ENCODE measurements at regions not wholly inside any gene's neighbourhood (a gene's known extent, or its start where the extent isn't known, plus 50 kb on each side); places are given as distances from the start of the nearest gene placed in this dataset.
"Not testable (repeated sequence)": the region's sequence is repeated elsewhere in the genome, so short reads cannot be mapped to it uniquely, and the experiment has no call there.

DNA sequence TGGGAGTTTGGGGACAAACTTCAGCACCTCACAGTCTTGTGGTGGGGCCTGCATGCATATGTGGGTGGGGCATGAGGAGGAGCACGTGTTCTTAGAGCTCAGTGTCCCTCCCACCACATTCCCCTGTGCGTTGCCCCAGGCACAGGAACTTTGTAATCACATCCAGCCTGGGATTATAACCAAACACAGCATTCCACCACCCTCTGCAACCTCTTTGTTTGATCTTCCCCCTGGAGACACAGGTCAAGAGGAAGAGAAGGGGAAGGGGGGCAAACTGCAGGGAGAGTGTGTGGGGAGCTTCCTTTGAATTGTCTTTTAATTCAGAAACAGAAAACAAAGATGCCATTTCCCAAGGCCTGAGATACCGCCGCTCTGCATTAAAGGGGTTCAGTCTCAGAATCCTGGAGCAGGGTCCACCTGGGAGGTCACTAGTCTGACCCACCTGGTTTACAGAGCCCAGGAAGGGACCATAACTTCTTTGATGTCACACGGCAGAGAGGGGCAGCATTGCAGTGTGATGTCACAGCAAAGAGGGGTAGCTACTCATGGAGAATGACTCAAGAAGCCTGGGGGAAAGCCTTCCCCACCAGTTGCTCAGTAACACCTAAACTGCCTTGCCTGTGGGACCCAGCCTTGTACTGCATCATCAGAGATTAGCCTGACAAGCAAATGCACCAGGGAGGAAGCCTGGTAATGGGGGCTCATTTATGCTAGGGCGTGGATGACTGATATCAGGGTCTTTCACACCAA is 106.3 kb upstream of the RNU6-1 start:
- no peak for DNase-seq (ENCODE audit: low spot score)

- DNase-seq (ENCODE audit: low spot score) = no peak
Measured at GRCh38 chr15:67946701-67947100, 106.9 kb upstream of the RNU6-1 start.

DNA sequence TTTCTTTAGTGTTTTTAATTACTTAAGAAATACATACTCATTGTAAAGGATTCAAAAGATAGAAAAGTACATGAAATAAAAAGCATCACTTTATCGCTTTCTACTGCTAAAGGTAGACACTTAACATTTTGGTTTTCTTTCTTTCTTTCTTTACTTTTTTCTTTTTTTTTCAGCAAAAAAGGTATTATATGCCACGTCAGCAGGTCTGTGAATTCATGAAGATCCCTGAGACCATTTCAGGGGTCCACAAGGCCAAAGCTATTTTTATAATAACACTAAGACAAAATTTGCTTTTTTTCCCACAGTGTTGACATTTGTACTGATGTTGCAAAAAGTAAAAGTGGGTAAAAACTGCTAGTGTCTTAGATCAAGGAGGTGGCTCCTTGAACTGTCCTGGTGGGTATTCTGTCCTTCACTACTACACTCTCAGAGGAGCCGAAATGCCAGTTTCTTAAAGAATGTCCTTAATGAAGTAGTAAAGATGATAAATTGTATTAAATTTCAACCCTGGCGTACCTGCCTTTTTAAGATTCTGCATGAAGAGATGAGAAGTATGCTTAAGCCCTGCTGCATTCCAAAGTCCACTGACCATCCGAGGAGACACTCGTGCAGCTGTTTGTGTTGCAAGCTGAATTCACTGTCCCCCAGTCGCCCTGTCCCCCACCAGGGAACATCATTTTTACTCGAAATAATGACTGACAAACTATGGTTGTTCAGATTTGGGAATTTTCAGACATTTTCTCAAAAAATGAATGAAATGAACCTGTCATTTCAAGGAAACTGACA is 106.7 kb upstream of the PIAS1 start:
- no peak for DNase-seq (ENCODE audit: low spot score)

- no peak for DNase-seq (ENCODE audit: low spot score)
Measured at GRCh38 chr15:67948215-67948614, 105.9 kb upstream of the PIAS1 start.

DNA sequence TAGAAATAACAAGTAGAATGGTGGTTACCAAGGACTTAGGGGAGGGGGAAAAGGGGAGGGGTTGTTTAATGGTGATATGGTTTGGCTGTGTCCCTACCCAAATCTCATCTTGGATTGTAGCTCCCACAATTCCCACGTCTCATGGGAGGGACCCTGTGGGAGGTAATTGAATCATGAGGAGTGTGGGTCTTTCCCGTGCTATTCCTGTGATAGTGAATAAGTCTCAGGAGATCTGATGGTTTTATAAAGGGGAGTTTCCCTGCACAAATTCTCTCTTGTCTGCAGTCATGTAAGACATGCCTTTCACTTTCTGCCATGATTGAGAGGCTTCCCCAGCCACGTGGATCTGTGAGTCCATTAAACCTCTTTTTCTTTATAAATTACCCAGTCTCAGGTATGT is 102.9 kb upstream of the PIAS1 start:
- DNase-seq (ENCODE audit: low spot score) = not testable (repeated sequence)

- DNase-seq (ENCODE audit: low spot score) = no peak
Measured at GRCh38 chr15:67953299-67953698, 100.8 kb upstream of the PIAS1 start.

- DNase-seq (ENCODE audit: low spot score) = no peak
Measured at GRCh38 chr15:67955252-67955651, 98.9 kb upstream of the PIAS1 start.

- DNase-seq (ENCODE audit: low spot score) = no peak
Measured at GRCh38 chr15:67957435-67958132, 96.5 kb upstream of the PIAS1 start.

- no peak for DNase-seq (ENCODE audit: low spot score)
Measured at GRCh38 chr15:67967871-67968431, 86.2 kb upstream of the PIAS1 start.

DNA sequence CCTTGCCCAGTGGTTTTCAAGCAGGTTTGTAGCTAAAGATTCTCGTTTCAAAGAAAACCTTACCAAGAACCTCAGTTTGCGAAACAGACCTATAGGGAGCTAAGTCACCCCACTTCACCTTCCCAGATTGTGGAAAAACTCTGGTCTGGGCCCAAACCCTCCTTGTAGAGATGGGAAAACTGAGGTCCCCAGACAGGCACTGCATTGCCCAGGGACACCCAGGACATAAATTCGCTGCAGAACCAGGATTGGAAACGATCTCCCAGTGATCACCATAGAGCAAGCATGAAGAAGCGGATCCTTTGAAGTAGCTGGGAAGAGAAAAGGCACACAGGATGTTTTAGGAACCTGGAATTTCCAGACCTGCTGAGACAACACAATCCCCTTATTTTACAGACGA is 85.6 kb upstream of the PIAS1 start:
- no peak for DNase-seq (ENCODE audit: low spot score)

DNA sequence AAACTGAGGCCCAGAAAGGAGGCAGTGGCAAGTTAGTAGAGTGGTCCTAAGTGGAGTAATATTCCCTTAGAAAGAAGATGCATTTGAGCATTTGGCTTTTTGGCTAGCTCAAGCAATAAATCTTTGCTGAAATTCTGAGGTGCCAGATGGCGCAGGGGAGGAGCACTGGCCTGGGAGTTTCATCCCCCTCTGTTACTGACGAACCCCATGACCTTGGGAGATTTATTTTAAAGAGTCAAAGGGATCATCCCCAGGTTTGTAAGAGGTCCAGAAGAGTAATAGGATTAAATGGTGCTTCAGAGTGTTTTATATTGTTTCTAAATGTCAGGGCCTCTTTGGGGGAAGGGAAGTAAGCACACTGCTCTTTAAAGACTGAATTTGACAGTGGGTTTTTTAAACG is 85.1 kb upstream of the PIAS1 start:
- DNase-seq (ENCODE audit: low spot score) = no peak

- DNase-seq (ENCODE audit: low spot score) = no peak
Measured at GRCh38 chr15:67969892-67970291, 84.2 kb upstream of the PIAS1 start.

- DNase-seq (ENCODE audit: low spot score) = no peak
Measured at GRCh38 chr15:67972377-67972776, 81.7 kb upstream of the PIAS1 start.

DNA sequence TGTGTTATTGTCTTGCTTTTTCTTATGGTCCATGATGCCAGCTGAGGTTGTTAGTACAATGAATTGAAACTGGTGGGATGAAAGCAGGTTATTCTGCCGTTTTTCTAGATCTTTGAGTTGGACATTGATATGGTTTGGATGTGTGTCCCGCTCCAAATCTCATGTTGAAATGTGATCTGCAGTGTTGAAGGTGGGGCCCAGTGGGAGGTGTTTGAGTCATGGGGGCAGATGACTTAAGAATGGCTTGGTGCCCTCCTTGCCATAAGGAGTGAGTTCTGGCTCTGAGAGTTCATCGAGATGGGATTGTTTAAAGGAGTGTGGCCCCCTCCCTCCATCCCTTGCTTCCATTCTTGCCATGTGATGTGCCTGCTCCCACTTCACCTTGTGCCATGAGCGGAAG is 80.3 kb upstream of the PIAS1 start:
- DNase-seq (ENCODE audit: low spot score) = no peak

GRCh38 chr15:67976506-67977073 is 77.5 kb upstream of the PIAS1 start:
- no peak for DNase-seq (ENCODE audit: low spot score)

DNA sequence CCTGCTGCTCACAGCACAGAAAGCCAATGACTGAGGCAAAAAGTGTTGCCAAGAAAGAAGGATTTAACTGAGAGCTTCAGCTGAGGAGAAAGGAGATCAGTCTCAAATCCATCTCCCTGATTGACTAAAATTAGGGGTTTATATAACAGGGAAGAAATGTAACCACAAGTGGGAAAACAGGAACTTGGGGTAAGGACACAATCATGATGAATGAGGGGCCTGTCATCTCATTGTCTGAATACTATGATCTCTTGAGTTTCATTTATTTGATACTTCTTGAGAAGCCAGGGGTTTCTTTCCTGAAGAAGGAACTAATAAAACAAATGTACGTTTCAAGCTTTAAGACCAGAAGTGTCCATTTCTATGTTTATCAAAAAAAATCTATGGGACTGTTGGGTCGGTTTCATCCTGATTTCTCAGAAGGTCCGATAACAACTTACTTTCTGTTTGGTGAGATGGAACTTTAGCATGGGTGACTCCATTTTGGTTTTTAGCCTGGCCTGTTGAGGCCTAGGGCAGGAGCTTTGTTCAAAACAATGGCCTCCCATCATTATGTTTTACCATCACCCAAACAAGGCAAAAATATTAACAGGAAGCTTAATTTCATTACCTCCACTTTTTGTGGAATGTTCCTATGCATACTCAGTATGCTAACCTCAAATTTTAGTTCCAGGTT is 76.6 kb upstream of the PIAS1 start:
- DNase-seq (ENCODE audit: low spot score) = no peak

DNA sequence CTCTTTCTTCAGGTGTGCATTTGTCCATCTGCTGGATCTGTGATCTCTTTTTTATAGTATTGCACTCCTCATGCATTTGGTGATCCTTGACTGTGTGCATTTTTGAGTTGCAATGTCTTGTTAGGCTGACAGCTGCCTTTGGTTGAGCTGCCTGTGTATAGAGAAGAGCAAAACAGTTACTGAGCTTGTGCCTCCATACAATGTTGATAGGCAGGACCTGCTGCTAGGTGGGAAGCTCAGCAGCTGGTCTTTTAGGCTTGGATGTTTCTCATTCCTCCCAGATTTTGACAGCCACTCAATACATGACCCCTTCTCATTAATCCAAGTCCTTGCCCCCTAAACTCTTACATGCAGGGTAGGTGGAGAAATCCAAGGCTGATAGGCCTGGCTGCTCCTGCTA is 74.8 kb upstream of the PIAS1 start:
- DNase-seq (ENCODE audit: low spot score) = no peak

GRCh38 chr15:67980171-67980570 is 73.9 kb upstream of the PIAS1 start:
- no peak for DNase-seq (ENCODE audit: low spot score)

DNA sequence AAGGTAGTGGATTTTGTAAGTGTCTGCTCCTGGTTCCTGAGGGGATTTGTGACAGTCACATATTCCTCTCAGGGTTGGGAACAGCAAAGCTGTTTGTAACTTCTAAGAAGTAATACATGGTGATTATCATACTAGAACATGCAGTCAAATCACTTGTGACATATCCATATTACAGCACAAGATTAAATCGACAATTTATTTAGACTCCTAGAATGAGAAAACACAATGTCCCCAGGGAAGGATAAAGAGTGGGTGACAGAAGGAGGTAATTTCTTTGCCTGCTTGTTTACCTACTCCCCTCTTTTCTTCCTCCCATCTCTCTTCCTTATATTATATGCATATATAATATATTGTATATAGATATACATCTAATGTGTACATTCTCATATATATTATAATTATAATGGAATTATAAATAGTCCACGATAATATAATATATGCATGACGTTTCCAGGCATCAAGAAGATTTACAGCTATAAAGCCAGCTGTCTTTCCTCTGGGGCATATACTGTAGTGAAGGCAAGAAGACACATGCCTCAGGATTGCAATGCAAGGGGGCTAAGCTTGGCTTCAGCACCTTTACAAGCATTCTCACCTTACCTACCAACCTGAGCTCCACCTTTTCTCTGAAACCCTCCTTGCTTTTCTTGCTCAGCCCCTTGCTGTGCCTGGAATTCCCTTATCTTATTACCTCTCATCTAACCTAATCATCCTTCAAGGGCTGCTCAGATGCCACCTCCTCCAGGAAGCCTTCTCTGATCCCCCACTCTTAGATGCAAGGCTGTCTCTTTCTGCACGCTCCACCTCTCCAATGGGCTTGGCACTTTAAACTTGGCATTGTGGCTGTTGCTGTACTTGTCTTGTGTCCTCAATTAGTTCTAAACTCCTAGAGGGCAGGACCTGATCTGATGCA is 73.1 kb upstream of the PIAS1 start:
- no peak for DNase-seq (ENCODE audit: low spot score)

- no peak for DNase-seq (ENCODE audit: low spot score)
Measured at GRCh38 chr15:67981848-67982247, 72.3 kb upstream of the PIAS1 start.

DNA sequence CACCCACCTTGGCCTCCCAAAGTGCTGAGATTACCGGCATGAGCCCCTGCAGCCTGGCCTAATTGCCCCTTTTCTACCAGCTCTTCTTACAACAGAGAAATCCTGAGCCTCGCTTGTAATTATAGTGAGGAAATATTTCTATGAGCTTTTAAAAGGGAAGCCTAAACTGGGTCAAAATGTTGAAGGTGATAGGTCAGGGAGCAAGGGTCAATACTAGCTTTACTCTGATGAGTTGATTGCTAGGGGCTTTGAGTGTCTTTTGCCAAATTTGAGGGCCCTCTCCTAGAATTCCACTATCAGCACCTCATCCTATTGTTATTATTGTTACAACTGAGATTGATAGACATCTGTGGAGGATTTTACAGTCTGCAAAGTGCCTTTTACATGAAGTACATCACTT is 62.4 kb upstream of the PIAS1 start:
- DNase-seq (ENCODE audit: low spot score) = no peak
